Activated naive CD8-positive, alpha-beta T cell (primary cell): ENCODE measurements at regions not wholly inside any gene's neighbourhood (a gene's known extent, or its start where the extent isn't known, plus 50 kb on each side); places are given as distances from the start of the nearest gene placed in this dataset.
"Not testable (repeated sequence)": the region's sequence is repeated elsewhere in the genome, so short reads cannot be mapped to it uniquely, and the experiment has no call there.

Experiments used
- H3K27ac Mint-ChIP-seq: one replicate; pipeline ENCODE4 v1.8.0; 2021; ENCODE audit warnings: mixed read lengths
- H3K27me3 Mint-ChIP-seq: one replicate; pipeline ENCODE4 v1.8.0; 2021; ENCODE audit warnings: mixed read lengths
- H3K36me3 Mint-ChIP-seq: one replicate; pipeline ENCODE4 v1.8.0; 2021; ENCODE audit warnings: mixed read lengths
- H3K4me1 Mint-ChIP-seq: one replicate; pipeline ENCODE4 v1.8.0; 2021; ENCODE audit warnings: low read depth, mixed read lengths
- H3K4me3 Mint-ChIP-seq: one replicate; pipeline ENCODE4 v1.8.0; 2021; ENCODE audit warnings: mild to moderate bottlenecking, mixed read lengths
- H3K9me3 Mint-ChIP-seq: one replicate; pipeline ENCODE4 v1.8.0; 2021; ENCODE audit warnings: low read depth, mixed read lengths

- H3K4me3 Mint-ChIP-seq = no peak overlapping the region
- H3K4me1 Mint-ChIP-seq = no peaks in the 10 kb centered on the region
- no peaks in the 10 kb centered on the region for H3K36me3 Mint-ChIP-seq
- no peak overlapping the region for H3K27ac Mint-ChIP-seq
- H3K27me3 Mint-ChIP-seq = peaks cover 29% of the 10 kb centered on the region
- no peaks in the 10 kb centered on the region for H3K9me3 Mint-ChIP-seq
These were observed 127.9 kb downstream of the GPR85 start for GRCh38 chr7:112958775-112959174.

GRCh38 chr7:112957901-112958300 is 128.7 kb downstream of the GPR85 start:
- Mint-ChIP-seq H3K36me3 (no peaks in the 10 kb centered on the region), H3K9me3 (no peaks in the 10 kb centered on the region), H3K4me3 (no peak overlapping the region), H3K27me3 (peaks cover 28% of the 10 kb centered on the region), H3K27ac (no peak overlapping the region), H3K4me1 (no peaks in the 10 kb centered on the region)

- not testable (repeated sequence) for H3K27ac Mint-ChIP-seq, H3K4me3 Mint-ChIP-seq, H3K9me3 Mint-ChIP-seq, H3K4me1 Mint-ChIP-seq, H3K36me3 Mint-ChIP-seq
- peaks cover 31% of the 10 kb centered on the region for H3K27me3 Mint-ChIP-seq
These were observed 133.6 kb downstream of the GPR85 start for GRCh38 chr7:112953031-112953430.

- Mint-ChIP-seq H3K4me1 (no peaks in the 10 kb centered on the region), H3K9me3 (no peaks in the 10 kb centered on the region), H3K4me3 (no peak overlapping the region), H3K27ac (no peak overlapping the region), H3K36me3 (peaks cover 2% of the 10 kb centered on the region), H3K27me3 (peaks cover 27% of the 10 kb centered on the region)
These were observed 135.6 kb downstream of the GPR85 start for GRCh38 chr7:112951070-112951469.

GRCh38 chr7:112949682-112950081 is 136.9 kb downstream of the GPR85 start:
- peaks cover 21% of the 10 kb centered on the region for H3K27me3 Mint-ChIP-seq
- H3K9me3 Mint-ChIP-seq, H3K4me3 Mint-ChIP-seq, H3K27ac Mint-ChIP-seq, H3K36me3 Mint-ChIP-seq, H3K4me1 Mint-ChIP-seq: not testable (repeated sequence)

- Mint-ChIP-seq H3K4me1 (no peaks in the 10 kb centered on the region), H3K27ac (no peak overlapping the region), H3K9me3 (no peaks in the 10 kb centered on the region), H3K27me3 (peaks cover 15% of the 10 kb centered on the region), H3K36me3 (peaks cover 2% of the 10 kb centered on the region), H3K4me3 (no peak overlapping the region)
These were observed 140.3 kb downstream of the GPR85 start for GRCh38 chr7:112946350-112946749.

GRCh38 chr7:112945046-112945445 is 141.6 kb downstream of the GPR85 start:
- Mint-ChIP-seq H3K4me3 (no peak overlapping the region), H3K9me3 (no peaks in the 10 kb centered on the region), H3K36me3 (peaks cover 2% of the 10 kb centered on the region), H3K27me3 (peaks cover 14% of the 10 kb centered on the region), H3K27ac (no peak overlapping the region), H3K4me1 (peaks cover 10% of the 10 kb centered on the region)

GRCh38 chr7:112942981-112943380 is 143.6 kb downstream of the GPR85 start:
- Mint-ChIP-seq H3K27ac (no peak overlapping the region), H3K36me3 (peaks cover 2% of the 10 kb centered on the region), H3K9me3 (no peaks in the 10 kb centered on the region), H3K4me3 (no peak overlapping the region), H3K27me3 (peaks cover 5% of the 10 kb centered on the region), H3K4me1 (peaks cover 20% of the 10 kb centered on the region)

GRCh38 chr7:112942125-112942524 is 144.5 kb downstream of the GPR85 start:
- H3K27ac Mint-ChIP-seq, H3K9me3 Mint-ChIP-seq, H3K36me3 Mint-ChIP-seq, H3K27me3 Mint-ChIP-seq, H3K4me3 Mint-ChIP-seq: not testable (repeated sequence)
- H3K4me1 Mint-ChIP-seq = peaks cover 27% of the 10 kb centered on the region

GRCh38 chr7:112940314-112940732 is 146.3 kb downstream of the GPR85 start:
- H3K4me3 Mint-ChIP-seq = peak overlapping the region; percentile 98
- H3K4me1 Mint-ChIP-seq = peaks cover 43% of the 10 kb centered on the region
- H3K36me3 Mint-ChIP-seq = peaks cover 2% of the 10 kb centered on the region
- no peaks in the 10 kb centered on the region for H3K9me3 Mint-ChIP-seq
- no peaks in the 10 kb centered on the region for H3K27me3 Mint-ChIP-seq
- peak overlapping the region; percentile 98 for H3K27ac Mint-ChIP-seq

GRCh38 chr7:112939574-112940313 is 146.9 kb downstream of the GPR85 start:
- Mint-ChIP-seq H3K4me1 (peaks cover 45% of the 10 kb centered on the region), H3K27me3 (no peaks in the 10 kb centered on the region), H3K36me3 (peaks cover 2% of the 10 kb centered on the region), H3K4me3 (peak overlapping the region; percentile 98), H3K9me3 (no peaks in the 10 kb centered on the region), H3K27ac (peak overlapping the region; percentile 98)

- H3K27me3 Mint-ChIP-seq = no peaks in the 10 kb centered on the region
- H3K36me3 Mint-ChIP-seq = peaks cover 2% of the 10 kb centered on the region
- peak overlapping the region; percentile 43 for H3K27ac Mint-ChIP-seq
- no peaks in the 10 kb centered on the region for H3K9me3 Mint-ChIP-seq
- peak overlapping the region; percentile 98 for H3K4me3 Mint-ChIP-seq
- peaks cover 48% of the 10 kb centered on the region for H3K4me1 Mint-ChIP-seq
These were observed 147.6 kb downstream of the GPR85 start for GRCh38 chr7:112938863-112939573.

- H3K9me3 Mint-ChIP-seq = no peaks in the 10 kb centered on the region
- peaks cover 2% of the 10 kb centered on the region for H3K36me3 Mint-ChIP-seq
- H3K4me1 Mint-ChIP-seq = peaks cover 54% of the 10 kb centered on the region
- no peaks in the 10 kb centered on the region for H3K27me3 Mint-ChIP-seq
- peak overlapping the region; percentile 98 for H3K4me3 Mint-ChIP-seq
- no peak overlapping the region for H3K27ac Mint-ChIP-seq
These were observed 147.6 kb upstream of the TMEM168 start for GRCh38 chr7:112937651-112938415.

GRCh38 chr7:112933598-112933997 is 143.4 kb upstream of the TMEM168 start:
- H3K4me3 Mint-ChIP-seq = no peak overlapping the region

GRCh38 chr7:112930787-112931186 is 140.6 kb upstream of the TMEM168 start:
- H3K27me3 Mint-ChIP-seq = no peaks in the 10 kb centered on the region
- no peaks in the 10 kb centered on the region for H3K9me3 Mint-ChIP-seq
- H3K4me3 Mint-ChIP-seq = no peak overlapping the region
- H3K36me3 Mint-ChIP-seq = peaks cover 10% of the 10 kb centered on the region
- H3K27ac Mint-ChIP-seq = no peak overlapping the region
- H3K4me1 Mint-ChIP-seq = peaks cover 51% of the 10 kb centered on the region

More at GRCh38 chr7:112933598-112933997, 143.4 kb upstream of the TMEM168 start:
- no peaks in the 10 kb centered on the region for H3K27me3 Mint-ChIP-seq
- no peaks in the 10 kb centered on the region for H3K9me3 Mint-ChIP-seq
- H3K36me3 Mint-ChIP-seq = peaks cover 9% of the 10 kb centered on the region
- H3K4me1 Mint-ChIP-seq = peaks cover 67% of the 10 kb centered on the region
- H3K27ac Mint-ChIP-seq = no peak overlapping the region
